Activated CD8-positive, alpha-beta memory T cell treated with anti-CD3 and anti-CD28 coated beads, Interleukin-2, amount 10 ng/mL, durations not matched to agents 7 days and 5 days (primary cell): ENCODE measurements at regions not wholly inside any gene's neighbourhood (a gene's known extent, or its start where the extent isn't known, plus 50 kb on each side); places are given as distances from the start of the nearest gene placed in this dataset.

ENCODE experiments used
- ATAC-seq: fragments of 150-1000 bp; cut with Tn5 transposase; one replicate; pipeline ENCODE4 v1.10.0; 2021; ENCODE audit warnings: moderate library complexity
- CTCF ChIA-PET: fragments of 350-600 bp; sonication (Branson Sonifier 250); formaldehyde crosslinking; loops from one replicate; lab custom pipeline; 2021; ENCODE audit warnings: antibody characterized with exemption; lab: Charles Lee
- DNase-seq: peaks from one replicate; pipeline ENCODE4 v3.0.0-alpha.2; 2020
- H3K27ac Mint-ChIP-seq: one replicate; pipeline ENCODE4 v1.8.0; 2021; ENCODE audit warnings: mild to moderate bottlenecking, mixed read lengths
- H3K27me3 Mint-ChIP-seq: one replicate; pipeline ENCODE4 v1.8.0; 2021; ENCODE audit warnings: mixed read lengths
- H3K36me3 Mint-ChIP-seq: one replicate; pipeline ENCODE4 v1.8.0; 2021; ENCODE audit warnings: mild to moderate bottlenecking, mixed read lengths
- H3K4me1 Mint-ChIP-seq: one replicate; pipeline ENCODE4 v1.8.0; 2021; ENCODE audit warnings: mixed read lengths
- H3K4me3 Mint-ChIP-seq: one replicate; pipeline ENCODE4 v1.8.0; 2021; ENCODE audit warnings: mild to moderate bottlenecking, moderate library complexity, mixed read lengths
- H3K9me3 Mint-ChIP-seq: one replicate; pipeline ENCODE4 v1.8.0; 2022; ENCODE audit warnings: low read depth, mixed read lengths

DNA sequence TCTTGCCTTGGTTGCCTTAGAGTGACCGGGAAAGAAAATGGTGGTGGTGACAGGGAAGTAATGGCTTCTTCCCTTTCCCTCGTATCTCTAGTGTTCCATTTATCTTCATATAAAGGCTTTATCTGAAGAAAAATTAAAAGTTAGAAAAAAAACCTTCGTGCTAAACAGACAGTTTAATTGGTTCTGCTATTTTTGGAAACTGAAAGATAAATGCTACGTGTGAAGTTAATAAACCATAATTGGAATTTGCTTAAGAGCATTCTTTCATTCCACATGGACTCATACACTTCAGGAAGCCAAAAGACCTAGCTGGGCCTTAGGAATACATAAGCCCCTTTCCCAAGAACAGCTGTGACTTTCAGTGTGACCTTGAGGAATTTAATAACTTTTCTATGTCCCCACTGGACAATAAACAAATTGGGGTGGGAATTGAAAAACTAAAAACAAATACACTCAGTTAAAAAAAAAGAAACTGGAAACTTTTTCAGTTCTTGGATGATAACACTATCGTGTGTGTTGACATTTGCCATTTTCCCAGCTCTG, 818.8 kb upstream of the WWC1 start:
- no peak for ATAC-seq
- no peak for DNase-seq
- no peaks in the 10 kb centered on the region for H3K9me3 Mint-ChIP-seq
- no peaks in the 10 kb centered on the region for H3K27me3 Mint-ChIP-seq
- H3K36me3 Mint-ChIP-seq, result no peaks in the 10 kb centered on the region
- no peak overlapping the region for H3K4me3 Mint-ChIP-seq
- no peak overlapping the region for H3K27ac Mint-ChIP-seq
- CTCF ChIA-PET, result no interaction called here
- H3K4me1 Mint-ChIP-seq, result no peaks in the 10 kb centered on the region

DNA sequence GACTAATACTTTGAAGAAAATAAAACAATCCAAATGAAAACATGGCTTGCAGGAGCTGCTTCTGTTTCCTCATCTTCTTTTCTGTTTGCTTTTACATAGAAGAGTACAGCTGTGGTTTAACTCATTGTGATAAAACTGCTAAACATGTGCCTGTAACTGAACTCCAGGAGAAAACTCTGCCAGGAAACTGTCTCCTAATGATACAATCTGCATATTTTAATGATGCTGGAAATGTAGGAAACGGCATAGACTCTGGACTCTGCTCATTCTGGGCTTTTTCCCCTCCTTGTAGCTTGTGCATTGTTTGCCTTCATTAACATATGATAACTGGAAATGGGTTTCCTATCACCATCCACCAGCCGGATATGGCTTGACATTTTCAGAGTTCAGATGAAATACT, 813.3 kb upstream of the WWC1 start:
- H3K9me3 Mint-ChIP-seq, result peaks cover 3% of the 10 kb centered on the region
- no peak for ATAC-seq
- no peak overlapping the region for H3K4me3 Mint-ChIP-seq

DNA sequence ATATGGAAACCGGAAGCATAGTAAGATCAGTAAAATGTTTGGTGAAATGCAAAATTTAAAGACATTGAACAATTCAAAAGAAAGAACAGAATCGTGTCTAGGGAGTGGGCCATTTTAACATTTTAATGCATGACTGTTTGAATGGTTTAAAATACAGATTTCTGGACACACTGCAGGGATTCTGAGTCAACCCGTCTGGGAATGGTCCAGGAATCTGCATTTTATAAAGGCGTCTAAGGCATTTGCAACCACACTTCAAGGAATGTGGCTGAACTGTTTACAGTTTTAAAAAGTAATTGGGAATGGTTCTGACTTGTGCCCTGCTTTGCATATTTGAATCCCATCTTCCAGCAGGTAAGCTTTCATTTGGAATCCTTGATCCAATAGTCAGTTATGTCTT, 811.7 kb upstream of the WWC1 start:
- H3K4me3 Mint-ChIP-seq, result no peak overlapping the region
- H3K36me3 Mint-ChIP-seq, result no peaks in the 10 kb centered on the region
- ATAC-seq, result no peak
- H3K27me3 Mint-ChIP-seq, result no peaks in the 10 kb centered on the region
- H3K9me3 Mint-ChIP-seq, result peaks cover 6% of the 10 kb centered on the region
- CTCF ChIA-PET, result no interaction called here
- no peak for DNase-seq
- no peaks in the 10 kb centered on the region for H3K4me1 Mint-ChIP-seq
- no peak overlapping the region for H3K27ac Mint-ChIP-seq

More for the DNA sequence above, 813.3 kb upstream of the WWC1 start:
- no peaks in the 10 kb centered on the region for H3K36me3 Mint-ChIP-seq
- no peak overlapping the region for H3K27ac Mint-ChIP-seq
- no peak for DNase-seq
- no peaks in the 10 kb centered on the region for H3K4me1 Mint-ChIP-seq
- CTCF ChIA-PET, result no interaction called here
- no peaks in the 10 kb centered on the region for H3K27me3 Mint-ChIP-seq

DNA sequence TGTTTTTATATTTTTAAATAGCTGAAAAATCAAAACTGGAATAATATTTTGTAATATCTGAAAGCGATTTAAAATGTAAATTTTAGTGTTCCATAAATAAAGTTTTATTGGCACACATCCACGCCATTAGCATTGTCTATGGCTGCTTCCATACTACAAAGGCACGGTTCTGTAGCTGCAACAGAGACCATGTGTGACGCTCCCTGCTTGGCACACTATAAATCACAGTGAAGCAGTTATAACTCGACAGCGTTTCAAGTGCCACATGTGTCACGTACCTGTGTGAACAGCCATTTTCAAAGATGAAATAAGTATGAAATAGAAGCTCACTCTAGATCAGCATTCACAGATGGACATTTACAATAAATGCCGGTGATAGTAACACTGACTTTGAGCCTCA, 810.1 kb upstream of the WWC1 start:
- no peaks in the 10 kb centered on the region for H3K36me3 Mint-ChIP-seq

DNA sequence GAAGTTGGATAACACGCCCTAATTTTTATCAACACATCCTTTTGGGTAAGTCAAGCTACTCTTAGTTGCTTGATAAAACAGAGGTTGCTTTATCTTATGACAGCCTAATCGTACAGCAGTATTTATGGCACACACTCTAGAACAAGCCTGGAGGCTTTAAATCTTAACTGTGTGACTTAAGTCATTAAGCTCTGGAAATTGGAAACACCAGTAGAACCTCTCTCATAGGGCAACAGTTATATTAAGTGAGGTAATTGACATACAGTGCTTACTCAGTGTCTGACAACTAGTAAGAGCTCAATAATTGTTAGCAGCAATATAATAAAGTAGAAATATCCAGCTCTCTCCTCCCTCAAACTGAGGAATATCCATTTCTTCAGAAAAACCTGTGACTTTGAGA, 808.9 kb upstream of the WWC1 start:
- CTCF ChIA-PET, result no interaction called here
- H3K4me3 Mint-ChIP-seq, result no peak overlapping the region
- no peak overlapping the region for H3K27ac Mint-ChIP-seq
- DNase-seq, result no peak
- H3K36me3 Mint-ChIP-seq, result no peaks in the 10 kb centered on the region
- no peak for ATAC-seq
- H3K9me3 Mint-ChIP-seq, result peaks cover 6% of the 10 kb centered on the region
- H3K27me3 Mint-ChIP-seq, result no peaks in the 10 kb centered on the region
- no peaks in the 10 kb centered on the region for H3K4me1 Mint-ChIP-seq

More for the DNA sequence above, 810.1 kb upstream of the WWC1 start:
- Mint-ChIP-seq H3K4me3 (no peak overlapping the region), H3K9me3 (peaks cover 6% of the 10 kb centered on the region), H3K27ac (no peak overlapping the region), H3K27me3 (no peaks in the 10 kb centered on the region), H3K4me1 (no peaks in the 10 kb centered on the region)
- DNase-seq, result no peak
- ATAC-seq, result no peak
- CTCF ChIA-PET, result no interaction called here

DNA sequence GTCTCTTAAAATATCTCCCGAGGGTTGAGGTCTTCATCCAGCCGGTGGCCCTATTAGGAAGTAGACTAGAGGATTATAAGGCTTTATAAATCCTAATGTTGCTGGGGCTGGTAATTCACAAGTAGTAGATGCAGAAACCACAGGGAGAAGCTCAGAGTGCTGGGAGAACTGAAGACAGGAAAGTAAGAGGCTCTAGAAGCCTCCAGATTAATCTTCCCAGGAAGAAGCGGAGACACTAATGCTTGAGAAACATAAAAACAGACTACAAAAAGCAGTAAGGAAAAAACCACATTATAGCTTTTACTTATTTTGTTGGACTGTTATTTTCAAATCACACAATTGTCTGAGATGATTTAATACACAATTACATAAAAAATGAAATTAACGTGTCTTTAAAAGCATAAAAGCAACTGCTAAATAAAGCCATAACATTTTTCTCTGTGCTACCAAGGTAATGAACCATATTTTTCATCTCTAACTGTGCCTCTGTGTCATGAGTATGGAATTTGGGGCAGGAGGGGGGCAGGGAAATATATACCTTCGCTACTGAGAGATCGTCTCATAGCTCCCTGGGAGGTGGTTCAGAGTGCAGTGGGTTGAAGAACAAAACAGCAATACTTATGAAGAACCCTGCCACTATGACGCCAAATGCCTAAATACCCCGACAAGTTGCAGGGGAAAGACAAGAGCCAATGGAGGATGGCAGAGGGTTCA, 806.2 kb upstream of the WWC1 start:
- Mint-ChIP-seq H3K27me3 (no peaks in the 10 kb centered on the region), H3K27ac (no peak overlapping the region), H3K4me3 (no peak overlapping the region), H3K36me3 (no peaks in the 10 kb centered on the region), H3K9me3 (peaks cover 9% of the 10 kb centered on the region), H3K4me1 (no peaks in the 10 kb centered on the region)
- DNase-seq (no peak), ATAC-seq (no peak)
- CTCF ChIA-PET, result no interaction called here

DNA sequence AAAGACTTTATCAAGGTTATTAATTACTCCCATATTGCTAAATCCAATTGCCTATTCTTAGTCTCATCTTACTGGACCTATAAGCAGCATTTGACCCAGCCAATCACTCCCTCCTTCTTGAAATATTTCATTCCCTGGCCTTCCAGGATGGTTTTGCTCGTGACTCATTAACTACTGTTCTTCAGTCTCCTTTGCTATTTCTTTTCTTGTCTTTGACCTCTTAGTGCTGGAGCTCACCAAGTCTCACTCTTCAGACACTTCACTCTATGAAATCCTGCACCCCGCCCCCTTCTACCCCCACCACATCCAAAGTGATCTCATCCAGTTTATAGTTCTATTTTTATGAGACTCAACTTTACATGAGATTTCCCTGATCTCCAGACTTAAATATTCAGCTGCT, 803.1 kb upstream of the WWC1 start:
- ATAC-seq, result no peak
- Mint-ChIP-seq H3K27me3 (no peaks in the 10 kb centered on the region), H3K27ac (no peak overlapping the region), H3K9me3 (peaks cover 10% of the 10 kb centered on the region), H3K36me3 (no peaks in the 10 kb centered on the region), H3K4me1 (no peaks in the 10 kb centered on the region), H3K4me3 (no peak overlapping the region)
- DNase-seq, result no peak
- CTCF ChIA-PET, result no interaction called here

DNA sequence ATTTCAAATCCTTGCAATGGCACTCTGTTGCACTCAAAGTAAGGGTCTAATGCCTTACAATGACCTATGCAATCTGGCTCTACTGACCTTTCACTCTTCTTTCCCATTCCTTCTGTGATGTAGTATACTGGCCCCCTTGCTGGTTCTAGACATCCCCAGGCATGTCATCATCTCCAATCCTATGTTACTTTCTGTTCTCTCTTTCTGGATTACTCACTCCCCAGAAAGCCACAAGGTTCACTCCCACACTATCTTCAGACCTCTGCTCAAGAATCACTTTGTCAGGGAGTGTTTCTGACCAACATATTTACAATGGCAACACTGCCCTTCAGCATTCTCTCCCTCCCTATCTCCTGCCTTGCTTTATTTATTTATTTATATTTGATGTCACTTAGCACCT, 802.2 kb upstream of the WWC1 start:
- Mint-ChIP-seq H3K4me1 (no peaks in the 10 kb centered on the region), H3K9me3 (peaks cover 9% of the 10 kb centered on the region), H3K27me3 (no peaks in the 10 kb centered on the region), H3K27ac (no peak overlapping the region), H3K36me3 (no peaks in the 10 kb centered on the region), H3K4me3 (no peak overlapping the region)
- CTCF ChIA-PET, result no interaction called here
- ATAC-seq (no peak), DNase-seq (no peak)

DNA sequence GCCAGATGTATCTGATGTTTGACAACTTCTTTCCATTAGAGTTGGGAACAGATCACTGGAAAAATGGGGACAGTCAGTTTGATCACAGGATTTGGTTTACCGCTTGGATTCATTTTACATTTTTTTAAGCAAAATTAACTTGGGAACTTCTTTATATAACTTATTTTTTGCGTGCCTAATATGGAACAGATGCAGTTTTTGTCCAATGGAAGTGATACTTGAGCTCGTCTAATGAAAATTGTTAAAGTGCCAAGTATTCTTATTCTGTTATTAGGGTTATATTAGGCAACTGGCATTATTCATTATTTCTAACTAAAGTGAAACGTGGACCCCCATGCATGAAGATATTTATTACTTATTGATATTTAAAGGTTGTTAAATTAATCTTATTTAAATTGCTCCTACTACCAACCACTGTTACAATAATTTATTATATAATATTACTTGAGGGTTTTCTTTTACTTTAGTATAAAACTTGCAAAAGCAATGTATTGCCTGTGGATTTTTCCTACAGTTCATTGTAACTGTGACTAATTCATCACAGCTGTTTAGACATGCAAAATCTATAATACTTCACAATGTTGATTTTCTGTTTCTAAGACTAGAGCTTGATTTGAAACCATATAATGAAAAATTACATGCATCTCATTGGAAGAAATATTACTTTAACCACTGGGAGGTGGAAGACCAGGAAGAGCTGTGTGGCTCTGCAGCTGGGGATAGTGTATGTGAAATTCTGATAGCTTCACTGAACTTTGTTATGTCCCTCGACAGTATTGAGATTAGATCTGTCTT, 787.3 kb upstream of the WWC1 start:
- Mint-ChIP-seq H3K9me3 (peaks cover 5% of the 10 kb centered on the region), H3K4me3 (no peak overlapping the region), H3K4me1 (no peaks in the 10 kb centered on the region), H3K27ac (no peak overlapping the region), H3K36me3 (no peaks in the 10 kb centered on the region), H3K27me3 (no peaks in the 10 kb centered on the region)
- DNase-seq (no peak), ATAC-seq (no peak)
- CTCF ChIA-PET, result no interaction called here

DNA sequence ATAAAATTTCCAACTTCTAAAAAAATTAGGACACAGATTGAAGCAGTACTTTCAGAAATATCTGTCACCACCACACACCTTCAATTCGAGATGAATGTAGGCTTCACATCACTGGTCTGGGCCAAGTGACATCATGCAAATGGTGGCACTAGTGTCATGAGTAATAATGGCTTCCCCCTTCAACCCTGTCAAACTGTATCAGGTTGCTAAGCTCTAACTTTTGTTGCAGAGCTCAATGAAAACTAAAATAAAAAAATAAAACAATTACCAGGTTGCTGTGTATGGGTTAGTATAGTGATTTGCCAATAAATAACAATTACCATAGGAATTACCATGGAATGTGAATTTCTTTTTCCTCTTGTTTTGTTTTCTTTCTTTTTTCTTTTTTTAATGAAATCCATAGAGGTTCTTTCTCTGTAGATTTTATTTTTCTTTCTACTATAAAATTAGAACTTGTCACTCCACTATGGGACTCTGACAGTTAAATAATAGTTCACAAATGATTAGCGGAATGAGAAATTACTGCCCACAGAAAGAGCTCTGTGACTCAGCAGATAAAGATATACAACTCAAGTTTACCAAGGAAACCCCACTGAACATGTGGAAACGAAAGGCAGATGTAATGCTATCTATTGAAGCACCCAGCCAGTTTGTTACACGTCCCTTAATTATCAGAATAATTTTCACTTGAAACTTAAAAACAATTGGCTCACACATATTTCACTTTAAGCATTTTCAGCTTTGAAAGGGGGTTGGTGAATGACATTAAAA, 783.8 kb upstream of the WWC1 start:
- Mint-ChIP-seq H3K4me1 (no peaks in the 10 kb centered on the region), H3K27me3 (no peaks in the 10 kb centered on the region), H3K27ac (no peak overlapping the region), H3K9me3 (no peaks in the 10 kb centered on the region), H3K4me3 (no peak overlapping the region), H3K36me3 (no peaks in the 10 kb centered on the region)
- ATAC-seq (no peak), DNase-seq (no peak)
- CTCF ChIA-PET, result interaction anchor here (0.6 kb wide), 1 partner anchor 1272 kb away, joined by 3 read pairs; no protein-coding TSS in a partner anchor

DNA sequence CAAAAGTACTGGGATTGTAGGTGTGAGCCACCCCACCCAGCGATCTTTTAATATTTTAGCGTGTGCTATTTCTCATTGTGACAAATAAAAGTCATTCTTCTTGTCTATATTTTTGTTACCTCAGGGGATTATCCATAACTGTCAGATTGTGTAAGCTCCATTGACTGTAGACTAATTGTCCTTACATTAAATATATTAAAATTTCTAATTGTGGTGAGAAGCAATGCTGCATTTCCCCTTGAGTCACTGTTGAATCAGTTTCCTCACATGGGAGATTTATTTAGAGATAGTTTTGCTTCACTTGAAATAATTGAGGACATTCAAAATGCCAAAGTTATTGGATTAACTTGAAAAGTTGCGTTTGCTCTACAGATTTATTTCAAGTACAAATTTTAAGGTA, 782.4 kb upstream of the WWC1 start:
- CTCF ChIA-PET, result no interaction called here
- DNase-seq (no peak), ATAC-seq (no peak)
- H3K4me1 Mint-ChIP-seq, result no peaks in the 10 kb centered on the region
- H3K36me3 Mint-ChIP-seq, result no peaks in the 10 kb centered on the region
- H3K4me3 Mint-ChIP-seq, result no peak overlapping the region
- H3K9me3 Mint-ChIP-seq, result no peaks in the 10 kb centered on the region
- H3K27me3 Mint-ChIP-seq, result no peaks in the 10 kb centered on the region
- H3K27ac Mint-ChIP-seq, result no peak overlapping the region

DNA sequence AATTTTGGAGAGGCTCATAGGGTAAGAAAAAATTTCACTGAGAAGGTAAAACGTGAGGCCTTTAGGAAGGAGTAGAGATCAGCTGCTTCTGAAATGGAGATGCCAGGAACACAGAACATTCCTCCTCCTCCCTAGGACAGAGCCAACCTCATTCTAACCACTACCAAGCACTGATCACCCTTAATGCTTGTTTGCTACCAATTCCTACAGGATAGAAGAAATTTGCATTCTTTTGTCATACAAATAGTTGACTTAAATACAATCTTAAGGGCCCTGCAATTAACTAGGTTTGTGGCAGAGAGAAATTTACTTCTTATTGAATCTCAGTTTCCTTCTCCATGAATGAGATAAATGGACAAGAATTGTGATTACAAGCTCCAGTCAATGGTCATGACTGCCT, 780.2 kb upstream of the WWC1 start:
- ATAC-seq (no peak), DNase-seq (no peak)
- CTCF ChIA-PET, result interaction anchor here (0.6 kb wide), 1 partner anchor 86 kb away, joined by 5 read pairs; no protein-coding TSS in a partner anchor
- H3K27me3 Mint-ChIP-seq, result no peaks in the 10 kb centered on the region
- H3K9me3 Mint-ChIP-seq, result no peaks in the 10 kb centered on the region
- H3K4me3 Mint-ChIP-seq, result no peak overlapping the region
- no peak overlapping the region for H3K27ac Mint-ChIP-seq
- no peaks in the 10 kb centered on the region for H3K4me1 Mint-ChIP-seq
- H3K36me3 Mint-ChIP-seq, result no peaks in the 10 kb centered on the region

DNA sequence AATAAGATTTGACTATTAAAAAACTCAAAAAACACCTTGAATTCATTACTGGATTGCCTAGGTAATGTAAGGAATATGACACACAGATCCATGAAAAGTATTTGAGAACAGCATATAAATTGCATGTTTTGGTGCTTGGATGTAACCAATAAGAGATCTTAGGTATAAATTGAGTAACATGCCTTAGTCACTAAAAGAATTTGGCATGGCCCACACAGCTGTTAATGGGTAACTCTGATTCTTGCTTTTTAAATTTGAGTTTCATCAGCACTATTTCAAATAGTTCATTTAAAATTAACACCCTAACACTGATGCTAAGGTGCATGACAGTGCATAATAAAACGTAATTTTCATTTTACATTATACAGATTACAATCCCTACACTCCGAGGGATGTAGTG, 779.3 kb upstream of the WWC1 start:
- ATAC-seq (no peak), DNase-seq (no peak)
- CTCF ChIA-PET, result no interaction called here
- no peaks in the 10 kb centered on the region for H3K36me3 Mint-ChIP-seq
- no peaks in the 10 kb centered on the region for H3K4me1 Mint-ChIP-seq
- no peaks in the 10 kb centered on the region for H3K9me3 Mint-ChIP-seq
- no peak overlapping the region for H3K27ac Mint-ChIP-seq
- no peak overlapping the region for H3K4me3 Mint-ChIP-seq
- no peaks in the 10 kb centered on the region for H3K27me3 Mint-ChIP-seq
